ENCODE measurements at regions not wholly inside any gene's neighbourhood (a gene's known extent, or its start where the extent isn't known, plus 50 kb on each side); places are given as distances from the start of the nearest gene placed in this dataset.

GRCh38 chr5:89411891-89412290 lies 528.9 kb upstream of the MEF2C start:
- DNase-seq, result no peak
- no peaks in the 10 kb centered on the region for H3K27me3 ChIP-seq (ENCODE audit: control insufficient read depth, insufficient read depth, low read length)
- H3K4me3 ChIP-seq (ENCODE audit: insufficient read depth, low read depth, low read length), result no peak overlapping the region
- H3K36me3 ChIP-seq (replicated peaks; ENCODE audit: control insufficient read depth, insufficient read depth, low read length), result no peaks in the 10 kb centered on the region

- Histone ChIP-seq H3K27me3 (ENCODE audit: control insufficient read depth, insufficient read depth, low read length) (no peaks in the 10 kb centered on the region), H3K4me3 (ENCODE audit: insufficient read depth, low read depth, low read length) (no peak overlapping the region), H3K36me3 (replicated peaks; ENCODE audit: control insufficient read depth, insufficient read depth, low read length) (no peaks in the 10 kb centered on the region)
- no peak for DNase-seq
Measured at GRCh38 chr5:89407054-89407453, 524.1 kb upstream of the MEF2C start.

GRCh38 chr5:89401659-89402058 lies 518.7 kb upstream of the MEF2C start:
- no peak for DNase-seq
- H3K36me3 ChIP-seq (replicated peaks; ENCODE audit: control insufficient read depth, insufficient read depth, low read length), result no peaks in the 10 kb centered on the region
- H3K27me3 ChIP-seq (ENCODE audit: control insufficient read depth, insufficient read depth, low read length), result no peaks in the 10 kb centered on the region
- no peak overlapping the region for H3K4me3 ChIP-seq (ENCODE audit: insufficient read depth, low read depth, low read length)

GRCh38 chr5:89401012-89401411 lies 518.0 kb upstream of the MEF2C start:
- DNase-seq, result no peak
- no peak overlapping the region for H3K4me3 ChIP-seq (ENCODE audit: insufficient read depth, low read depth, low read length)
- H3K36me3 ChIP-seq (replicated peaks; ENCODE audit: control insufficient read depth, insufficient read depth, low read length), result no peaks in the 10 kb centered on the region
- no peaks in the 10 kb centered on the region for H3K27me3 ChIP-seq (ENCODE audit: control insufficient read depth, insufficient read depth, low read length)

GRCh38 chr5:89399548-89399947 lies 516.6 kb upstream of the MEF2C start:
- Histone ChIP-seq H3K4me3 (ENCODE audit: insufficient read depth, low read depth, low read length) (no peak overlapping the region), H3K27me3 (ENCODE audit: control insufficient read depth, insufficient read depth, low read length) (no peaks in the 10 kb centered on the region), H3K36me3 (replicated peaks; ENCODE audit: control insufficient read depth, insufficient read depth, low read length) (no peaks in the 10 kb centered on the region)
- no peak for DNase-seq

- H3K4me3 ChIP-seq (ENCODE audit: insufficient read depth, low read depth, low read length), result no peak overlapping the region
- no peak for DNase-seq
- no peaks in the 10 kb centered on the region for H3K27me3 ChIP-seq (ENCODE audit: control insufficient read depth, insufficient read depth, low read length)
- no peaks in the 10 kb centered on the region for H3K36me3 ChIP-seq (replicated peaks; ENCODE audit: control insufficient read depth, insufficient read depth, low read length)
Measured at GRCh38 chr5:89397096-89397495, 514.1 kb upstream of the MEF2C start.

- DNase-seq, result no peak
- Histone ChIP-seq H3K36me3 (replicated peaks; ENCODE audit: control insufficient read depth, insufficient read depth, low read length) (no peaks in the 10 kb centered on the region), H3K27me3 (ENCODE audit: control insufficient read depth, insufficient read depth, low read length) (no peaks in the 10 kb centered on the region)
Measured at GRCh38 chr5:89396278-89396954, 513.4 kb upstream of the MEF2C start.

GRCh38 chr5:89395111-89395510 lies 512.1 kb upstream of the MEF2C start:
- Histone ChIP-seq H3K27me3 (ENCODE audit: control insufficient read depth, insufficient read depth, low read length) (no peaks in the 10 kb centered on the region), H3K4me3 (ENCODE audit: insufficient read depth, low read depth, low read length) (no peak overlapping the region), H3K36me3 (replicated peaks; ENCODE audit: control insufficient read depth, insufficient read depth, low read length) (no peaks in the 10 kb centered on the region)
- DNase-seq, result no peak

More at GRCh38 chr5:89396278-89396954, 513.4 kb upstream of the MEF2C start:
- no peak overlapping the region for H3K4me3 ChIP-seq (ENCODE audit: insufficient read depth, low read depth, low read length)

- Histone ChIP-seq H3K36me3 (replicated peaks; ENCODE audit: control insufficient read depth, insufficient read depth, low read length) (no peaks in the 10 kb centered on the region), H3K4me3 (ENCODE audit: insufficient read depth, low read depth, low read length) (no peak overlapping the region), H3K27me3 (ENCODE audit: control insufficient read depth, insufficient read depth, low read length) (no peaks in the 10 kb centered on the region)
- DNase-seq, result no peak
Measured at GRCh38 chr5:89388872-89389271, 505.9 kb upstream of the MEF2C start.

GRCh38 chr5:89384391-89384790 lies 501.4 kb upstream of the MEF2C start:
- H3K36me3 ChIP-seq (replicated peaks; ENCODE audit: control insufficient read depth, insufficient read depth, low read length), result no peaks in the 10 kb centered on the region
- no peak overlapping the region for H3K4me3 ChIP-seq (ENCODE audit: insufficient read depth, low read depth, low read length)
- H3K27me3 ChIP-seq (ENCODE audit: control insufficient read depth, insufficient read depth, low read length), result no peaks in the 10 kb centered on the region
- no peak for DNase-seq

- no peak overlapping the region for H3K4me3 ChIP-seq (ENCODE audit: insufficient read depth, low read depth, low read length)
- no peaks in the 10 kb centered on the region for H3K27me3 ChIP-seq (ENCODE audit: control insufficient read depth, insufficient read depth, low read length)
- H3K36me3 ChIP-seq (replicated peaks; ENCODE audit: control insufficient read depth, insufficient read depth, low read length), result no peaks in the 10 kb centered on the region
- DNase-seq, result no peak
Measured at GRCh38 chr5:89380635-89381034, 497.7 kb upstream of the MEF2C start.

GRCh38 chr5:89377767-89378455 lies 494.9 kb upstream of the MEF2C start:
- Histone ChIP-seq H3K27me3 (ENCODE audit: control insufficient read depth, insufficient read depth, low read length) (no peaks in the 10 kb centered on the region), H3K36me3 (replicated peaks; ENCODE audit: control insufficient read depth, insufficient read depth, low read length) (no peaks in the 10 kb centered on the region), H3K4me3 (ENCODE audit: insufficient read depth, low read depth, low read length) (no peak overlapping the region)
- no peak for DNase-seq

- no peak overlapping the region for H3K4me3 ChIP-seq (ENCODE audit: insufficient read depth, low read depth, low read length)
- no peaks in the 10 kb centered on the region for H3K36me3 ChIP-seq (replicated peaks; ENCODE audit: control insufficient read depth, insufficient read depth, low read length)
- no peak for DNase-seq
- H3K27me3 ChIP-seq (ENCODE audit: control insufficient read depth, insufficient read depth, low read length), result no peaks in the 10 kb centered on the region
Measured at GRCh38 chr5:89374818-89375521, 492.0 kb upstream of the MEF2C start.

GRCh38 chr5:89374144-89374784 lies 491.3 kb upstream of the MEF2C start:
- Histone ChIP-seq H3K4me3 (ENCODE audit: insufficient read depth, low read depth, low read length) (no peak overlapping the region), H3K27me3 (ENCODE audit: control insufficient read depth, insufficient read depth, low read length) (no peaks in the 10 kb centered on the region), H3K36me3 (replicated peaks; ENCODE audit: control insufficient read depth, insufficient read depth, low read length) (no peaks in the 10 kb centered on the region)
- DNase-seq, result no peak

- Histone ChIP-seq H3K27me3 (ENCODE audit: control insufficient read depth, insufficient read depth, low read length) (no peaks in the 10 kb centered on the region), H3K4me3 (ENCODE audit: insufficient read depth, low read depth, low read length) (no peak overlapping the region), H3K36me3 (replicated peaks; ENCODE audit: control insufficient read depth, insufficient read depth, low read length) (no peaks in the 10 kb centered on the region)
- DNase-seq, result no peak
Measured at GRCh38 chr5:89372176-89372575, 489.2 kb upstream of the MEF2C start.
